ENCODE measurements at regions not wholly inside any gene's neighbourhood (a gene's known extent, or its start where the extent isn't known, plus 50 kb on each side); places are given as distances from the start of the nearest gene placed in this dataset.

GRCh38 chr10:36066850-36067249, 424.8 kb upstream of the FZD8 start:
- Histone ChIP-seq H3K9me3 (ENCODE audit: control insufficient read depth, insufficient read depth, low read length) (peaks cover 5% of the 10 kb centered on the region), H3K4me1 (ENCODE audit: control insufficient read depth, insufficient read depth, low read length) (no peaks in the 10 kb centered on the region)

GRCh38 chr10:36066102-36066501, 424.0 kb upstream of the FZD8 start:
- WGBS (ENCODE audit: insufficient coverage, insufficient read length): no CpG with 5 or more reads among the region's 2 CpGs
- H3K36me3 ChIP-seq (ENCODE audit: control insufficient read depth, insufficient read depth, low read length): no peaks in the 10 kb centered on the region
- no peak overlapping the region for H3K27ac ChIP-seq (ENCODE audit: low read length)
- H3K9me3 ChIP-seq (ENCODE audit: control insufficient read depth, insufficient read depth, low read length): peaks cover 5% of the 10 kb centered on the region
- H3K4me1 ChIP-seq (ENCODE audit: control insufficient read depth, insufficient read depth, low read length): no peaks in the 10 kb centered on the region
- no peak for DNase-seq (ENCODE audit: low read depth, low spot score)
- H3K4me3 ChIP-seq (ENCODE audit: low read length): no peak overlapping the region
- H3K27me3 ChIP-seq (ENCODE audit: control insufficient read depth, insufficient read depth, low read length): no peaks in the 10 kb centered on the region

More at GRCh38 chr10:36066850-36067249, 424.8 kb upstream of the FZD8 start:
- H3K27me3 ChIP-seq (ENCODE audit: control insufficient read depth, insufficient read depth, low read length): no peaks in the 10 kb centered on the region
- WGBS (ENCODE audit: insufficient coverage, insufficient read length): no CpG with 5 or more reads among the region's 3 CpGs
- no peaks in the 10 kb centered on the region for H3K36me3 ChIP-seq (ENCODE audit: control insufficient read depth, insufficient read depth, low read length)
- H3K27ac ChIP-seq (ENCODE audit: low read length): no peak overlapping the region
- no peak for DNase-seq (ENCODE audit: low read depth, low spot score)
- no peak overlapping the region for H3K4me3 ChIP-seq (ENCODE audit: low read length)

GRCh38 chr10:36063396-36063795, 421.3 kb upstream of the FZD8 start:
- Histone ChIP-seq H3K9me3 (ENCODE audit: control insufficient read depth, insufficient read depth, low read length) (peaks cover 5% of the 10 kb centered on the region), H3K4me3 (ENCODE audit: low read length) (no peak overlapping the region), H3K36me3 (ENCODE audit: control insufficient read depth, insufficient read depth, low read length) (no peaks in the 10 kb centered on the region), H3K27me3 (ENCODE audit: control insufficient read depth, insufficient read depth, low read length) (no peaks in the 10 kb centered on the region), H3K4me1 (ENCODE audit: control insufficient read depth, insufficient read depth, low read length) (no peaks in the 10 kb centered on the region), H3K27ac (ENCODE audit: low read length) (no peak overlapping the region)
- no CpG with 5 or more reads among the region's 7 CpGs for WGBS (ENCODE audit: insufficient coverage, insufficient read length)
- DNase-seq (ENCODE audit: low read depth, low spot score): no peak

- Histone ChIP-seq H3K9me3 (ENCODE audit: control insufficient read depth, insufficient read depth, low read length) (no peaks in the 10 kb centered on the region), H3K4me3 (ENCODE audit: low read length) (no peak overlapping the region), H3K4me1 (ENCODE audit: control insufficient read depth, insufficient read depth, low read length) (no peaks in the 10 kb centered on the region), H3K27me3 (ENCODE audit: control insufficient read depth, insufficient read depth, low read length) (no peaks in the 10 kb centered on the region), H3K27ac (ENCODE audit: low read length) (no peak overlapping the region), H3K36me3 (ENCODE audit: control insufficient read depth, insufficient read depth, low read length) (no peaks in the 10 kb centered on the region)
- WGBS (ENCODE audit: insufficient coverage, insufficient read length): no CpG with 5 or more reads among the region's 4 CpGs
- no peak for DNase-seq (ENCODE audit: low read depth, low spot score)
Observed at GRCh38 chr10:36057731-36058130, 415.6 kb upstream of the FZD8 start.

GRCh38 chr10:36057180-36057579, 415.1 kb upstream of the FZD8 start:
- H3K4me3 ChIP-seq (ENCODE audit: low read length): no peak overlapping the region
- no peak for DNase-seq (ENCODE audit: low read depth, low spot score)
- no peaks in the 10 kb centered on the region for H3K4me1 ChIP-seq (ENCODE audit: control insufficient read depth, insufficient read depth, low read length)
- H3K27me3 ChIP-seq (ENCODE audit: control insufficient read depth, insufficient read depth, low read length): no peaks in the 10 kb centered on the region
- H3K27ac ChIP-seq (ENCODE audit: low read length): no peak overlapping the region
- WGBS (ENCODE audit: insufficient coverage, insufficient read length): no CpG with 5 or more reads among the region's 4 CpGs
- H3K36me3 ChIP-seq (ENCODE audit: control insufficient read depth, insufficient read depth, low read length): no peaks in the 10 kb centered on the region
- no peaks in the 10 kb centered on the region for H3K9me3 ChIP-seq (ENCODE audit: control insufficient read depth, insufficient read depth, low read length)

GRCh38 chr10:36053775-36054174, 411.7 kb upstream of the FZD8 start:
- Histone ChIP-seq H3K27me3 (ENCODE audit: control insufficient read depth, insufficient read depth, low read length) (no peaks in the 10 kb centered on the region), H3K4me1 (ENCODE audit: control insufficient read depth, insufficient read depth, low read length) (no peaks in the 10 kb centered on the region), H3K36me3 (ENCODE audit: control insufficient read depth, insufficient read depth, low read length) (no peaks in the 10 kb centered on the region), H3K9me3 (ENCODE audit: control insufficient read depth, insufficient read depth, low read length) (no peaks in the 10 kb centered on the region), H3K4me3 (ENCODE audit: low read length) (no peak overlapping the region), H3K27ac (ENCODE audit: low read length) (no peak overlapping the region)
- no CpG with 5 or more reads among the region's 4 CpGs for WGBS (ENCODE audit: insufficient coverage, insufficient read length)
- DNase-seq (ENCODE audit: low read depth, low spot score): no peak

GRCh38 chr10:36053271-36053670, 411.2 kb upstream of the FZD8 start:
- H3K4me3 ChIP-seq (ENCODE audit: low read length): no peak overlapping the region
- no peak for DNase-seq (ENCODE audit: low read depth, low spot score)
- no peaks in the 10 kb centered on the region for H3K36me3 ChIP-seq (ENCODE audit: control insufficient read depth, insufficient read depth, low read length)
- H3K27me3 ChIP-seq (ENCODE audit: control insufficient read depth, insufficient read depth, low read length): no peaks in the 10 kb centered on the region
- no peaks in the 10 kb centered on the region for H3K4me1 ChIP-seq (ENCODE audit: control insufficient read depth, insufficient read depth, low read length)
- no peak overlapping the region for H3K27ac ChIP-seq (ENCODE audit: low read length)
- WGBS (ENCODE audit: insufficient coverage, insufficient read length): no CpG with 5 or more reads among the region's 7 CpGs
- H3K9me3 ChIP-seq (ENCODE audit: control insufficient read depth, insufficient read depth, low read length): no peaks in the 10 kb centered on the region

GRCh38 chr10:36051500-36051991, 409.4 kb upstream of the FZD8 start:
- no CpG with 5 or more reads among the region's 4 CpGs for WGBS (ENCODE audit: insufficient coverage, insufficient read length)
- H3K4me3 ChIP-seq (ENCODE audit: low read length): no peak overlapping the region
- DNase-seq (ENCODE audit: low read depth, low spot score): no peak
- no peak overlapping the region for H3K27ac ChIP-seq (ENCODE audit: low read length)
- H3K9me3 ChIP-seq (ENCODE audit: control insufficient read depth, insufficient read depth, low read length): no peaks in the 10 kb centered on the region
- no peaks in the 10 kb centered on the region for H3K27me3 ChIP-seq (ENCODE audit: control insufficient read depth, insufficient read depth, low read length)
- H3K4me1 ChIP-seq (ENCODE audit: control insufficient read depth, insufficient read depth, low read length): no peaks in the 10 kb centered on the region
- H3K36me3 ChIP-seq (ENCODE audit: control insufficient read depth, insufficient read depth, low read length): no peaks in the 10 kb centered on the region

- Histone ChIP-seq H3K9me3 (ENCODE audit: control insufficient read depth, insufficient read depth, low read length) (no peaks in the 10 kb centered on the region), H3K27ac (ENCODE audit: low read length) (no peak overlapping the region), H3K36me3 (ENCODE audit: control insufficient read depth, insufficient read depth, low read length) (no peaks in the 10 kb centered on the region), H3K27me3 (ENCODE audit: control insufficient read depth, insufficient read depth, low read length) (no peaks in the 10 kb centered on the region), H3K4me1 (ENCODE audit: control insufficient read depth, insufficient read depth, low read length) (no peaks in the 10 kb centered on the region), H3K4me3 (ENCODE audit: low read length) (no peak overlapping the region)
- no peak for DNase-seq (ENCODE audit: low read depth, low spot score)
- WGBS (ENCODE audit: insufficient coverage, insufficient read length): no CpG with 5 or more reads among the region's 7 CpGs
Observed at GRCh38 chr10:36050763-36051499, 408.8 kb upstream of the FZD8 start.

- no peaks in the 10 kb centered on the region for H3K27me3 ChIP-seq (ENCODE audit: control insufficient read depth, insufficient read depth, low read length)
- H3K9me3 ChIP-seq (ENCODE audit: control insufficient read depth, insufficient read depth, low read length): no peaks in the 10 kb centered on the region
- H3K36me3 ChIP-seq (ENCODE audit: control insufficient read depth, insufficient read depth, low read length): no peaks in the 10 kb centered on the region
- no CpG with 5 or more reads among the region's 2 CpGs for WGBS (ENCODE audit: insufficient coverage, insufficient read length)
- no peak overlapping the region for H3K4me3 ChIP-seq (ENCODE audit: low read length)
- H3K27ac ChIP-seq (ENCODE audit: low read length): no peak overlapping the region
- H3K4me1 ChIP-seq (ENCODE audit: control insufficient read depth, insufficient read depth, low read length): no peaks in the 10 kb centered on the region
- DNase-seq (ENCODE audit: low read depth, low spot score): no peak
Observed at GRCh38 chr10:36048780-36049179, 406.7 kb upstream of the FZD8 start.

GRCh38 chr10:36048236-36048635, 406.1 kb upstream of the FZD8 start:
- no peak overlapping the region for H3K27ac ChIP-seq (ENCODE audit: low read length)
- no peaks in the 10 kb centered on the region for H3K4me1 ChIP-seq (ENCODE audit: control insufficient read depth, insufficient read depth, low read length)
- H3K36me3 ChIP-seq (ENCODE audit: control insufficient read depth, insufficient read depth, low read length): no peaks in the 10 kb centered on the region
- H3K27me3 ChIP-seq (ENCODE audit: control insufficient read depth, insufficient read depth, low read length): no peaks in the 10 kb centered on the region
- H3K9me3 ChIP-seq (ENCODE audit: control insufficient read depth, insufficient read depth, low read length): no peaks in the 10 kb centered on the region
- no peak for DNase-seq (ENCODE audit: low read depth, low spot score)
- no peak overlapping the region for H3K4me3 ChIP-seq (ENCODE audit: low read length)

All from iPS DF 6.9 (cell line).